ENCODE measurements at regions not wholly inside any gene's neighbourhood (a gene's known extent, or its start where the extent isn't known, plus 50 kb on each side); places are given as distances from the start of the nearest gene placed in this dataset.

- DNase-seq (ENCODE audit: low read depth in 1 of 2, low spot score in 2 of 2) (no peak), FAIRE-seq (no peak)
- Histone ChIP-seq H4K91ac (replicated peaks; ENCODE audit: insufficient read length, low read length) (no peak overlapping the region), H3K9ac (replicated peaks in 1 of 4; ENCODE audit: extremely low read depth in 1 of 4, low read depth in 3 of 4, low read length in 3 of 4) (no peak overlapping the region), H2AK5ac (ENCODE audit: low read depth, low read length) (no peak overlapping the region), H3K14ac (ENCODE audit: insufficient read length) (no peak overlapping the region), H4K8ac (ENCODE audit: extremely low read depth, insufficient read depth, low read length) (no peak overlapping the region), H3K79me2 (ENCODE audit: control insufficient read depth in 1 of 2, insufficient read depth in 2 of 2, low read length in 2 of 2) (no peaks in the 10 kb centered on the region), H2BK20ac (ENCODE audit: low read length) (no peak overlapping the region), H3K4me1 (replicated peaks in 1 of 4; ENCODE audit: control insufficient read depth in 3 of 4, insufficient read depth in 4 of 4, low read length in 3 of 4) (no peaks in the 10 kb centered on the region), H3K4me2 (ENCODE audit: insufficient read depth in 1 of 2, low read depth in 2 of 2, low read length in 2 of 2) (no peak overlapping the region), H3K4ac (replicated peaks; ENCODE audit: insufficient read length, low read depth, low read length) (no peak overlapping the region), H4K5ac (ENCODE audit: insufficient read length, low read depth, low read length) (no peak overlapping the region), H3K79me1 (ENCODE audit: low read depth, low read length) (no peaks in the 10 kb centered on the region), H3K27me3 (replicated peaks in 1 of 4; ENCODE audit: control insufficient read depth in 3 of 4, extremely low read depth in 1 of 4, insufficient read depth in 3 of 4, low read length in 3 of 4) (no peaks in the 10 kb centered on the region), H3K23ac (ENCODE audit: insufficient read length) (no peak overlapping the region), H3K36me3 (ENCODE audit: control insufficient read depth in 2 of 4, insufficient read depth in 4 of 4, low read length in 3 of 4) (no peaks in the 10 kb centered on the region), H3K4me3 (ENCODE audit: extremely low read depth in 1 of 4, insufficient read depth in 2 of 4, low read depth in 3 of 4, low read length in 4 of 4) (no peak overlapping the region), H3K23me2 (ENCODE audit: low read depth, low read length) (no peaks in the 10 kb centered on the region), H2BK120ac (replicated peaks; ENCODE audit: low read depth, low read length) (no peak overlapping the region), H2BK15ac (ENCODE audit: low read length) (no peak overlapping the region), H3K56ac (replicated peaks; ENCODE audit: insufficient read length, low read depth, low read length) (no peak overlapping the region), H2BK12ac (ENCODE audit: low read depth, low read length) (no peak overlapping the region), H3K27ac (ENCODE audit: low read depth, low read length) (no peak overlapping the region), H2AFZ (ENCODE audit: low read length) (no peak overlapping the region), H2BK5ac (ENCODE audit: low read depth, low read length) (no peak overlapping the region), H3K18ac (ENCODE audit: extremely low read depth, low read length) (no peak overlapping the region), H3K9me3 (ENCODE audit: insufficient read depth in 2 of 2, low read depth in 1 of 2, low read length in 1 of 2) (no peaks in the 10 kb centered on the region), H4K20me1 (replicated peaks in 1 of 2; ENCODE audit: control insufficient read depth in 1 of 2, insufficient read depth in 2 of 2, low read length in 2 of 2) (no peaks in the 10 kb centered on the region)
- ChIA-PET CTCF (ENCODE audit: partially characterized antibody) (interaction anchor here (1.1 to 3.5 kb wide), 8 partner anchors 8 to 336 kb away, joined by 3 to 9 read pairs (median 6); no protein-coding TSS in a partner anchor), POLR2A (ENCODE audit: partially characterized antibody) (no interaction called here)
- WGBS, 2 experiments (ENCODE audit: extremely low coverage in 1 of 2, insufficient coverage in 1 of 2, insufficient read length in 1 of 2, insufficient replicate concordance in 2 of 2, low coverage in 1 of 2, low lambda C conversion rate in 2 of 2, missing lambda C conversion rate in 1 of 2), result 89% methylated on average over 1 of the region's 1 CpG; no CpG with 5 or more reads in 1 of the 2 experiments
- TF ChIP-seq RAD21 (IDR thresholded peaks at IDR 0.05 in 1 of 2, conservative IDR thresholded peaks at IDR 0.05 in 1 of 2; ENCODE audit: low read depth in 2 of 2, low read length in 2 of 2), result no peak
- TF ChIP-seq CHD2 (IDR thresholded peaks at IDR 0.05; ENCODE audit: low read length), result no peak
- no peak for TF ChIP-seq TBP (IDR thresholded peaks at IDR 0.05; ENCODE audit: low read depth, low read length)
- TF ChIP-seq HDAC6 (IDR thresholded peaks at IDR 0.05; ENCODE audit: low read depth, low read length), result no peak
- TF ChIP-seq MAFK (IDR thresholded peaks at IDR 0.05; ENCODE audit: low read depth, low read length), result no peak
Measured at GRCh38 chr13:76024151-76024550, 388.0 kb downstream of the LMO7 start.

All from H1 (cell line).